OCI-LY7 (cell line): ENCODE measurements at regions not wholly inside any gene's neighbourhood (a gene's known extent, or its start where the extent isn't known, plus 50 kb on each side); places are given as distances from the start of the nearest gene placed in this dataset.
A peak's percentile ranks its signal among the peaks of the same experiment; 100 is the strongest.

Experiments used
- BruUV-seq: library from RNA; stranded (reverse); fragments of 400-500 nt; replicated peaks from 2 replicates; lab custom pipeline; 2021; lab: Mats Ljungman, UMichigan
- CTCF ChIA-PET: fragments of 300-600 bp; sonication (Branson Sonifier 250); formaldehyde crosslinking; loops from one replicate; lab custom pipeline; 2022; ENCODE audit warnings: antibody characterized with exemption; ENCODE audit not compliant: unreplicated experiment; lab: Charles Lee
- POLR2A ChIA-PET: fragments of 300-600 bp; sonication (Branson Sonifier 250); formaldehyde crosslinking; loops from one replicate; lab custom pipeline; 2022; ENCODE audit warnings: antibody characterized with exemption; lab: Charles Lee
- DNase-seq: peaks from one replicate; pipeline ENCODE4 v3.0.0-alpha.2; 2015; ENCODE audit warnings: low spot score
- H2AFZ ChIP-seq: fragments of 200-600 bp; sonication (generic), shearing (Covaris generic); 2 replicates; pipeline ENCODE4 v1.6.1; 2014; ENCODE audit warnings: mild to moderate bottlenecking, antibody characterized with exemption, low read length, moderate library complexity
- H3K27ac ChIP-seq: fragments of 200-600 bp; sonication (generic); 2 replicates; pipeline ENCODE4 v1.5.1; 2014; ENCODE audit warnings: mixed run types, low read depth, mild to moderate bottlenecking, moderate library complexity, low read length, inconsistent platforms; ENCODE audit not compliant: poor library complexity, severe bottlenecking
- H3K36me3 ChIP-seq: fragments of 200-600 bp; sonication (generic); 2 replicates; pipeline ENCODE4 v1.6.1; 2014; ENCODE audit warnings: mild to moderate bottlenecking, antibody characterized with exemption, low read length, moderate library complexity, mixed read lengths; ENCODE audit not compliant: insufficient read depth
- H3K4me1 ChIP-seq: fragments of 200-600 bp; sonication (generic); 2 replicates; pipeline ENCODE4 v1.5.1; 2014; ENCODE audit warnings: mild to moderate bottlenecking, low read length; ENCODE audit not compliant: insufficient read depth, poor library complexity, severe bottlenecking
- H3K4me2 ChIP-seq: fragments of 200-600 bp; sonication (generic); 2 replicates; pipeline ENCODE4 v1.6.1; 2014; ENCODE audit warnings: mild to moderate bottlenecking, low read length
- H3K4me3 ChIP-seq: fragments of 200-600 bp; sonication (generic); 2 replicates; pipeline ENCODE4 v1.5.1; 2014; ENCODE audit warnings: mild to moderate bottlenecking, low read depth, low read length; ENCODE audit not compliant: poor library complexity, severe bottlenecking
- H3K79me2 ChIP-seq: fragments of 200-600 bp; sonication (generic); 2 replicates; pipeline ENCODE4 v1.6.1; 2016; ENCODE audit warnings: low read depth, mild to moderate bottlenecking, low read length, moderate library complexity, mixed read lengths; ENCODE audit not compliant: insufficient read depth
- H3K9me2 ChIP-seq: fragments of 200-600 bp; sonication (generic); 2 replicates; pipeline ENCODE4 v1.6.1; 2016; ENCODE audit warnings: mild to moderate bottlenecking, low read length, mixed read lengths; ENCODE audit not compliant: insufficient read depth
- H3K9me3 ChIP-seq: fragments of 200-600 bp; sonication (generic); 2 replicates; pipeline ENCODE4 v1.6.1; 2014; ENCODE audit warnings: mild to moderate bottlenecking, mixed run types, low read length, mixed read lengths
- H4K20me1 ChIP-seq: fragments of 200-600 bp; sonication (generic); 2 replicates; pipeline ENCODE4 v1.6.1; 2014; ENCODE audit warnings: mild to moderate bottlenecking, antibody characterized with exemption, low read length, moderate library complexity, mixed read lengths; ENCODE audit not compliant: insufficient read depth
- CTCF ChIP-seq: fragments of 200-600 bp; sonication (generic); conservative IDR thresholded peaks from 2 replicates; pipeline ENCODE4 v1.5.1; 2014; ENCODE audit warnings: mild to moderate bottlenecking, antibody characterized with exemption, low read length, moderate library complexity, mixed read lengths
- EZH2phosphoT487 ChIP-seq: fragments of 200-600 bp; sonication (generic); IDR thresholded peaks from 2 replicates; pipeline ENCODE4 v1.6.1; 2018; ENCODE audit warnings: low read depth, borderline replicate concordance, mild to moderate bottlenecking, mixed run types, antibody characterized with exemption, low read length, moderate library complexity, mixed read lengths
- intact Hi-C: fragments of 100-400 bp; cut with micrococcal nuclease; formaldehyde crosslinking; loops from one replicate; pipeline ENCODE4 v1.10.0; 2022; ENCODE audit not compliant: unreplicated experiment

DNA sequence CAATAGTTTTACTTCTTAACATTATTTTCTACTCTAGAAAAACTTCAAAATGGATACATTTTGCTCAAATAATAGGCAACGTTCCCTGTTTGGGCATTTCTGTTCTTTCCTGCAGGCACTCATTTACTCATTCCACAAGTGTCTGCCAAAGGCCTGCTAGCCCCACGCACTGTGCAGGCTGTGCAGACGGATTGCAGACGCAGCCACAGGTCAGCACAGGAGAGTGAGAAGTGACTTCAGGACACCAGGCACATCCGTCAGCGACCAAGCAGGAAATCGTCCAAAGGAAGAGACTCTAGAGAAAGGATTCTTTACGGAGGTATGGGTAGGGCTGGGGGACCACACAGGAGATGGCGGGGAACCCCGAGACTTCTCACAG, 103.0 kb upstream of the AGAP1 start:
- no peaks in the 10 kb centered on the region for H3K9me2 ChIP-seq
- no peaks in the 10 kb centered on the region for H3K36me3 ChIP-seq
- no peaks in the 10 kb centered on the region for H3K4me1 ChIP-seq
- DNase-seq, result no peak
- no TSS peak for BruUV-seq
- H3K4me3 ChIP-seq, result no peak overlapping the region
- no peaks in the 10 kb centered on the region for H4K20me1 ChIP-seq
- ChIA-PET CTCF (no interaction called here), POLR2A (no interaction called here)
- intact Hi-C loops, result no loop called here
- peak overlapping the region; percentile 52 for H2AFZ ChIP-seq
- H3K79me2 ChIP-seq, result no peaks in the 10 kb centered on the region
- 0 out of 2 replicates have a peak overlapping the region, but pooled peaks have one; percentile 13 for H3K4me2 ChIP-seq
- TF ChIP-seq CTCF (no peak), EZH2phosphoT487 (no peak)
- no peak overlapping the region for H3K27ac ChIP-seq
- no peaks in the 10 kb centered on the region for H3K9me3 ChIP-seq

DNA sequence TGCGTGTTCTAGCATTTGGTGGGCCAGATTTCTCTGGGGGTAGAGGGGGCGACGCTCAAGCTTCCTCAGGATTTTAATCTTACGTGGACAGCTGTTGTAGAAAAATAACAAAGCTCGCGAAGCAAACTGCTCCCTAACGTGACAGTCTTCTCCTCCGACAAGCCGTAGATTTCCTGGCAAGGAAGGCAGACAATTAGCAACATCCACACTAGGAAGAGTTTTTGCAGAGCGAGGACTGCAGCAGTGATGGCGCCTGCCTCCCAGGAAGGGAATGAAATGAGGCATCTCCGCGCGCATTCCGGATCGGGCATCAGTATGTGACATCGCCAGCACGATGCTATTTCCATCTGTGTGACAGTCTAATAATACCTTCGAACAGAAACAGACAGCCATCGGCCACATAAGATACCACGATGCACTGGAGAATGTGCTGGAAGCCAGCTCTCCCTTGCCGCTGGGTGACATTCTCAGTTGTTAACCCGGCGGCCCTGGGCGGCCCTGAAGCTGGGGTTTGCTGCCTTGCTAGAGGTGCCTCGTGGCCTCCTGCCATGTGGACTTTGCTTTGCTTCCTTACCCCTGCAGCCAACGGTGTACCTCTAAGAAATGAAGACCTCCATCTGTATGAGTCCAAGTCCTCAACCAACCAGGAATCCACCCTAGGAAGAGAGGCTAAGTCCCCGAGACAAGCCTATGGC, 101.8 kb upstream of the AGAP1 start:
- no peak overlapping the region for H3K4me3 ChIP-seq
- TF ChIP-seq EZH2phosphoT487 (no peak), CTCF (no peak)
- no peak overlapping the region for H2AFZ ChIP-seq
- BruUV-seq, result no TSS peak
- no peaks in the 10 kb centered on the region for H3K9me2 ChIP-seq
- intact Hi-C loops, result no loop called here
- no peaks in the 10 kb centered on the region for H3K4me1 ChIP-seq
- no peak overlapping the region for H3K27ac ChIP-seq
- POLR2A ChIA-PET, result no interaction called here
- no peak overlapping the region for H3K4me2 ChIP-seq
- H3K9me3 ChIP-seq, result no peaks in the 10 kb centered on the region
- H3K36me3 ChIP-seq, result no peaks in the 10 kb centered on the region
- no peaks in the 10 kb centered on the region for H4K20me1 ChIP-seq
- no peak for DNase-seq
- no peaks in the 10 kb centered on the region for H3K79me2 ChIP-seq
- CTCF ChIA-PET, result no interaction called here

- no peaks in the 10 kb centered on the region for H3K9me2 ChIP-seq
- CTCF ChIA-PET, result interaction anchor here (0.6 kb wide), 1 partner anchor 9 kb away, joined by 3 read pairs; no protein-coding TSS in a partner anchor
- DNase-seq, result no peak
- no peaks in the 10 kb centered on the region for H3K79me2 ChIP-seq
- H3K9me3 ChIP-seq, result no peaks in the 10 kb centered on the region
- no peaks in the 10 kb centered on the region for H3K4me1 ChIP-seq
- H3K27ac ChIP-seq, result no peak overlapping the region
- H2AFZ ChIP-seq, result no peak overlapping the region
- no TSS peak for BruUV-seq
- intact Hi-C loops, result no loop called here
- no peaks in the 10 kb centered on the region for H4K20me1 ChIP-seq
- POLR2A ChIA-PET, result no interaction called here
- no peaks in the 10 kb centered on the region for H3K36me3 ChIP-seq
- no peak overlapping the region for H3K4me2 ChIP-seq
- no peak overlapping the region for H3K4me3 ChIP-seq
- TF ChIP-seq EZH2phosphoT487 (no peak), CTCF (no peak)
Measured at GRCh38 chr2:235394278-235394828, 99.5 kb upstream of the AGAP1 start.
